ENCODE measurements at regions not wholly inside any gene's neighbourhood (a gene's known extent, or its start where the extent isn't known, plus 50 kb on each side); places are given as distances from the start of the nearest gene placed in this dataset.

DNA sequence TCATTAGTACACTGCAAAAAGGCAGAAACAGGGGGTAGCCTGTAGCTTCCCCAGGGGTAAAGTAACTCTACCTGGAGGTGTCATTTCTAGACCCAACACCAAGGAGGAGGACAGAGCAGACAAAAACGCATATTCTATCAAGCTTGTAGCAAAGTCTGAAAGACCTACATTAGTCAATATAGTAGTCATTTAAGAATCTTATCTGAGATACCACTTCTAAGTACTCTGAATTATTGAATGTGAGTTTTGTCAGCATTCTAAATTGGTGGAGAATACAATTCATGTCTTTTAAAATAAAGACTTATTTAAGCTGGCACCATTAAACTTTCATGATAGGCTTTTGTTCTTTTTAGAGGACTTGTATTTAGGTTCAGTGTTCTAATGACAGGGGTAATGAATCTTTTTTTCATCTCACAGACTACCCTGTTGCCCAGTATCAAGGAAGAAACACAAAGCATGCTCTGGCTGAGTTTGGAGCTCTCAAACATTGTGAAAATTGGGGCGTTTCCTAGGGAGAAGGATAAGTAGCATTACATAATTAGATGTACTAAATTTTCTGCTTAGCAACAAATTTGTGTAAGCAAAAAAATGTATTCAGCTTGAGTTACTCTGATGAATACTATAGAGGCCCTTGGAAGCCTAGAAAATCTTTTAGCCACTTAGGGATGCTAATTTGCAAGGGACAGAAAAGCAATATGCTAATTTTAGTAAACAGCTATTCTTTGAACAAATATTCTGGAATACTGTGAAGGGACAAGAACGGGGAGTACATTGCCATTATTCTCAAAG lies 255.4 kb upstream of the HSF2 start:
- TF ChIP-seq POLR2AphosphoS5 (IDR thresholded peaks at IDR 0.05; ENCODE audit: low read depth, low read length) (no peak), POLR2A (IDR thresholded peaks at IDR 0.05; ENCODE audit: low read depth, low read length) (no peak), TAF1 (IDR thresholded peaks at IDR 0.05; ENCODE audit: low read depth, low read length) (no peak), PAX5 (IDR thresholded peaks at IDR 0.05; ENCODE audit: insufficient read depth, low read length, severe bottlenecking) (no peak), SPI1 (IDR thresholded peaks at IDR 0.05; ENCODE audit: low read depth, low read length) (no peak), POU2F2 (IDR thresholded peaks at IDR 0.05; ENCODE audit: low read depth, low read length) (no peak)
